ENCODE measurements at regions not wholly inside any gene's neighbourhood (a gene's known extent, or its start where the extent isn't known, plus 50 kb on each side); places are given as distances from the start of the nearest gene placed in this dataset.
"Not testable (repeated sequence)": the region's sequence is repeated elsewhere in the genome, so short reads cannot be mapped to it uniquely, and the experiment has no call there.

DNA sequence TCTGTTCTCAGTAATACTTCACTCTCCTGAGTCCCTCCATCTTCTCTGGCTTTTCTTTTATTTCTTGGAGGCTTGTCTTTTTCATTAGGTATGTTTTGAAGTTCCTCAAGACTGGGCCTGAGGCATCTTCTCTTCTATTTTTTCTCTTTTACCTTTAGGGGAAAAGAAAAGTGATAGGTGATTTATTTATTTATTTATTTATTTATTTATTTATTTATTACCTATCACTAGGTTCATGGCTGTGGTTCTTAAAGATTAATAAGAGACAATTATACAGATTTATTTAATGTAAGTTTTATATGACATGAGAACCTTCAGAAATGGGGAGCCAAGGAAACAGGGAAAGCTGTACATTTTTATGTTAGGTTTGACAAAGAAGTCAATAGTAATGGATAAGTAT, 330.3 kb upstream of the RBMS3 start:
- no peak for DNase-seq (ENCODE audit: low read depth)

DNA sequence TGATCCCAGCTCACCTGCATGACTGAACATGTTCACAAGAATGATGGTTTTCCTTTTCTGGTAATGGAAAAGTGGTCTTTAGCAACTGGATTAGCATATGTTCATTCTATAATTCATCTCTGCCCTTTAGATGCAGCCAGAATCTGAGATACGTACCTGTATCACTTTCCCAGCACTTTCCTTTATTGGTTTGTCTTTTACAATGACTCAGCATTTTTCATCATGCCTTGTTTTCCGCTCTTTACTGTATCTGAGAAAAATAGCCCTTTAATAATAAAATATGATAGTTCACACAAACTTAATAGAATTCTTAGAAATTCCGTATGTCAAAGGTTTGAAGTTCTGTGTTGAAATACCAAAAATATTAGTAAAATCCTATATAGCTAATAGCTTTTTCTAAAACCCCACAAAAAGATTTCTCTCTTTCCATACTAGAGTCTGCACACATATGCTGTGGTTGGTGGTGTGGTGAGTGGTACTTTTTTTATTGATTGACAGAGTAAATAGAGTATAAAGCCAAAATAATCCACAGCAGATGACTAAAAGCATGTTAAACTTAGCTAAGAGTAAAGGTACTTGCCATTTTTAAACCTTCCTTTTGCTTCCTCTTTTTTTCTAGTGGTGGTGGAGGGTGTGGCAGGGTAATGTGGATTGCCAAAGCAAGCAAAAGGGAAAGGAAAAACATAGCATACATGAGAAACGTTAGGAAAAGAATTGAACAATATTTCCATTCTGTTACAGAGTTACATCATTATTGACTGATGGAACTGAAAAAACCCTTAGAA, 328.9 kb upstream of the RBMS3 start:
- DNase-seq (ENCODE audit: low read depth): no peak

DNA sequence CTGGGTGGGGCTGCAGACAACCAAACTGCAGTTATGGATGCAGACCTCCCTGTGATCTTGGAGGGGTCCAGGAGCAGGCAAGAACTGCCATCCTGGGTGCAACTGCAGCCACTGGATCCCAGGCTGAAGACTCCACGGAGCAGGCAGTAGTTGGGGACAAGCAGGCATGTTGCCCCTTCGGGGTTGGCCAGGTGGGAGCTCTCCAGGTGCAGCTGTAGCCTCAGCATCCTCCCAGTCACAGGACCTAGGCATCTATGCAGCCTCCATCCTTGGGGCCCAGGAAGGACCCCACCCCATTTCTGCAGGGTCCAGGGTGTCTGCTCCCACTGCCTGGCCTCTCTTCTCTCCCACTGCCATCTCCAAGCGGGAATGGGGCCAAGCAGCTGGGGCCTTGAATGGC, 322.2 kb upstream of the RBMS3 start:
- DNase-seq (ENCODE audit: low read depth): no peak

DNA sequence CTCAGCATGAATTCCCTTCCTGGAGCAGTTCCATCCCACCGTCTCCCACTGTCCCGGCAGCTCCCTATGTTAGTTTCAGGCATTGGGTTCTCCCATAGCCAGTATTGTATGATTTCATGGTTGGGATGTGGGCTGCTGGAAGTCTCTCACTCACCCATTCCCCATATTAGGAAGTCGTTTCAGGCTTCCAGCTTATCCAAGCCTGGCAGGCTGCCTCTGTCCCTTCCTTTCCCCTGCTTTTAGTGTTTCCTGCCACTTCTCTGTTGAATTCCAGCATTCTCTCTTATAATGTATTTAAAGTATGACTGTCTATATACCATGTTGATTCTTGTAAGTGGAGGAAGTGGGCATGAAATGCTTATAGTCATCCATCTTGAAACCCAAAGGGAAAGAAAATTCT, 309.7 kb upstream of the RBMS3 start:
- DNase-seq (ENCODE audit: low read depth): no peak

DNA sequence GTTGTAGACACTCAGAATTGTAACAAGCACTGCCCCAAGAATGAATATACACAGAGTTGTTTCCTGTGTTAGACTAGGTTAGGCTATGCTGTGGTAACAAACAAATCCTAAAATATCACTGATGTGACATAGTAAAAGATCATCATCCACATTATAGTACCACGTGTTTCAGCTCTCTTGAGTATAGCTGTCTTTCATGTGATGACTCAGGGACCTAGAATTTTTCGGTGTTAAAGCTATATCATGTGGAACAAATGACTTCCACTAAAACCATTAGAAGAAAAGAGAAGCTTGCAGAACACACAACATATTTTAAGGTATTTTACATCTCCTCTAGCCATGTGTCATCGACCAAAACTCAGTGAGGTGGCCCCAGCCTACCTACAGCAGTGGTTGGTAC, 307.9 kb upstream of the RBMS3 start:
- no peak for DNase-seq (ENCODE audit: low read depth)

DNA sequence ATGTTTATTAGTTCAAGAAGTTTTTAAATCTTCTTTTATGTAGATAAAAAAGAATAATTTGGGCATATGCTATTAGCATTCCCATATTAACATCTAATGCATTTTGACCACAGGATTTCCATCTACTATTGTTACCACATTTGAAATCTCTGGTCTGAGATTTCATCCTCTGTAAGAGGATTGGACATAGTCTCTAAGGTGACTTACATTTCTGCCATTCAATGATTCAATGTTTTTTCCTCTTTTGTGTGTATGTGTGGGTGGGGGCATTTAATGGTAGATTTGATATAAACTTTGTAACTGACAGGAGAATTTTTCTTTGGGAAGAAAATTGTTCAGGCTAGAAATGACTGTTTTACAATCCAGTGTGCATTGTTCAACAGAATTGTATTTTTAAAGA, 307.3 kb upstream of the RBMS3 start:
- DNase-seq (ENCODE audit: low read depth): no peak

DNA sequence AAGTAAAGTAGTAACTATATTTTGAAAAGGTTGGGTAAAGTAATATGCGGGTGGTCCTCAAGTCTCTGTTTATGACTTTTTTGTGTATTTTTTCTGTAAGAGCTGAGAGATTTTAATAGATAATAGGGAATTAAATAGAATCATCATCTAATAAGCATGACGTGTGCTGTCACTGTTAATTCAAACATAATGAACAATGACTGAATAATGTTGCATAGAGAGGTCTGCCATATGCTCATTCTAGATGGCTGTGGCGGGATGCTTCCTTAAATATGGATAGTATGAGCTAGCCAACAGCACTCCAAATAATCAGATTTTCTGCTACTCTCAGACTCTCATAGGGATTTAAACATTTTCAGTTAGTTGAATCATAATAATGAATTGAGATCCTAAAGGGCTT, 302.8 kb upstream of the RBMS3 start:
- DNase-seq (ENCODE audit: low read depth): no peak

DNA sequence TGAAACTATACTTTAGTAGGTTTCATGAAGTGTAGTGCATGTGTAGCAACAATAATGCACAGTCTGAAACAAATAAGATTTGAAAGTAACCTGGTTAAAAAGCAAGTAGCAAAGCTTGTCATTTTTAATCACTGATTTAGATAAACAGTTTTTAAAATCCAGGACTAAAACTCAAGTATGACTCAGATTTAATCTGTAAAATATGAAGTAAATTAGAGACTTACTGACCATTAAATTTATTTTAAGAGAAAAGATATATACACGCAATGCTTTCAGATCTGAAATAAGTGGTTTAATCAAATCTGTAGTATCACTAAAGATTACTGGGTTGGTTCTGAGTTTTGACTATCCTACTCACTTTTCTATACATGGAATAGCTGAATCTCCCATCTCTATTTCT, 300.7 kb upstream of the RBMS3 start:
- DNase-seq (ENCODE audit: low read depth): no peak

DNA sequence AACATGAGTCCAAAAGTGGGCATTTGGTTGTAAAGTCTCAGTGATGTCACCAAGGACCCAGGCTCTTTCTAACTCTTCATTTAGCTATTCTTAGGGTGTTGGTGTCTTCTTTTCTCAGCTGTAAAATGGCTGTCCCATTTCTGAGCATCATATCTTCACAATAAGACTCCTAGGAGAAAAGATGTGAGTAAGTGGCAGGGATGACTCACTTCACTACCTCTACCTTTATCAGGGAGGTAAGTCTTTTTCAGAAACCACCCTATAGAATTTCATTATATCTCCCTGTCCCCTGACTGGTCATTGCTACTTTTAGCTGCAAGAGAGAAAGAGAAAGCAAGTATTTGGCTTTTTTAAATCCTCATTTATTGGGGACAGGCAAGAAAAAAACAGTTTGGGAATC, 300.2 kb upstream of the RBMS3 start:
- DNase-seq (ENCODE audit: low read depth): no peak

DNA sequence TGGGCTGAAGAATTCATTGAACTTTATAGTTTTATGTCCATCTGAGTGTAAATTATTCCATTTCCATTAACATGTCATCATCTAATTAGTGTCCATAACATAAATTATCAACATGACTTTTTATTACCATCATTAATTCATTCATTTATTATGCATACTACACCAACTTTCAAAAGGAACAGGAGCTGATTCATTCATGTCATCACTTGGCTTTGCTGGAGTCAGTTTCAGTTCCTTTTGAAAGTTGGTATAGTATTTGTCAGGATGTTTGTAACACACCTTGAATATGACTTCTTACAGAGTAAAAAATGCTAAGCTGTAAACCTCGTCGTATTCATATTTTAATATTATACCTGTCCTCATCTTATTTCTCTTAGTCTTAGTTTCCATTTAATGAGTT, 298.0 kb upstream of the RBMS3 start:
- no peak for DNase-seq (ENCODE audit: low read depth)

DNA sequence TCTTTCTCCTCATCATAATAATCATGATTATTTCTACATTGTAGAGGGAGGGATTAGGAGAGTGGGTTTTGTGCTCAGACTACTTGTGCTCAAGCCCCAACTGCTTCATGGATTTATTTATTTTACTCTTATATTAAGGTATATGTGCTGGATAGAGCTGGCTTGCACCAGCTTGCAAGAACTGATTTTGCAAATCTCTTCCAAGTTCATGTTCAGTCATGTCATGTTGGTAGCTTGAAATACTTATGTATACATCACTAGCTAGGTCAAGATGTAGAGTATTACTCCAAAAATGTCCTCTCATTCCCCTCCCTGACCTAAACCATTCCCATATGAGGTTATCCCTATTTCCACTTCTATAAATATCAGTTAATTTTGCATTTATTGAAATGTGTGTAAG, 293.9 kb upstream of the RBMS3 start:
- no peak for DNase-seq (ENCODE audit: low read depth)

DNA sequence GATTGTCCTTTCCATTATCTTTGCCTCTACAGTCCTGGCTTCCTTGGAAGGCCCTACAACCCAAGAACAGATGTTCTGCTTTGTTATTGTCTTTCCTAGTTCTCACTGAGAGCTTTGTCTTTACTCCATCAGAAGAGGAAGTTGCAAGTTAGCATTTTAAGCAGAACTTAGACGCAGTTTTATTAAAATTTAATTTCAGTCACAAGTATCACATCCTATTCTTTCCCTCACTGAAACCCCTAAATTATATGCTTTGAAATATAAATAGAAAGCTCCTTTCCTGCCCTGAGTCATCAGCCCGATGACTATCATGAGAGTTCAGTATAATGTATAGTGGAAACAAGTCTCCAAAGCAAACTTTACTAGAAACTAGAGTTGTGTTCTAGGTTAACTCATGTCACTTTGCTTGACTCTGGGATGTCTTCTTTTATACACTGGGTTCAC, 291.2 kb upstream of the RBMS3 start:
- no peak for DNase-seq (ENCODE audit: low read depth)

DNA sequence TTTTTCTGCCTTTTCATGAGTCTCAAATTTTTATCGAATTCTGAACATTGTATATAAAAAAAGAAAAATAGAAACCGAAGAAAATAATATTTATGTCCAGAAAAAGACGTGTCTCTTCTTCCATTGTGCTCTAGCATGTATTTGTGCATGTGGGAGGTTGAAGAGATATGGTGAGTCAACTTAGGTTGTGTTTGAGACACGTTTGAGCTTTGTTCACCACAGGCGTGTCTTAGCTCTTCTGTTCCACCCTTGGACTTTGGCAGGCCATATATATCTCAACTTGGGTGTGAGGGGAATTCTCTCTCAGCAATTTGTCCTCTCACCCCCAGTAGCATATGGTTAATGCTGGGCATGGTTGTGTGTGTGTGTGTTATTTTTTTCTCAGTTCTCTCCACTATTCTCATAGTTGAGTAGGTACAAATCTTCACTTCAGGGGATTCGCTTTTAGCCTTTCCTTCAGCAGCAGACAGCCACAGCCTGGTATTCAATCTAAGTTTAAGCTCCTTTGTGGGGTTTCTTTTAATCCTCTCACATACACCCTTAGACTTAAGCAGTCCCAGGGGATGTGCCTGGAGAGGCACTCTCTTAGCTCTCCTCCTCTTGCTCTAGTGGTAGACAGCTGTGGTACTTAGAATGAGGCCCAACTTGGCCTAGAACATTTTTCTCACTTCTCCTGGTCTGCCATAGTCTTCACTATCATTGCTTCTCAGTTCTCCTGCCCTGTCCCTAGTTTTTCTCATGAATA, 286.5 kb upstream of the RBMS3 start:
- no peak for DNase-seq (ENCODE audit: low read depth)

DNA sequence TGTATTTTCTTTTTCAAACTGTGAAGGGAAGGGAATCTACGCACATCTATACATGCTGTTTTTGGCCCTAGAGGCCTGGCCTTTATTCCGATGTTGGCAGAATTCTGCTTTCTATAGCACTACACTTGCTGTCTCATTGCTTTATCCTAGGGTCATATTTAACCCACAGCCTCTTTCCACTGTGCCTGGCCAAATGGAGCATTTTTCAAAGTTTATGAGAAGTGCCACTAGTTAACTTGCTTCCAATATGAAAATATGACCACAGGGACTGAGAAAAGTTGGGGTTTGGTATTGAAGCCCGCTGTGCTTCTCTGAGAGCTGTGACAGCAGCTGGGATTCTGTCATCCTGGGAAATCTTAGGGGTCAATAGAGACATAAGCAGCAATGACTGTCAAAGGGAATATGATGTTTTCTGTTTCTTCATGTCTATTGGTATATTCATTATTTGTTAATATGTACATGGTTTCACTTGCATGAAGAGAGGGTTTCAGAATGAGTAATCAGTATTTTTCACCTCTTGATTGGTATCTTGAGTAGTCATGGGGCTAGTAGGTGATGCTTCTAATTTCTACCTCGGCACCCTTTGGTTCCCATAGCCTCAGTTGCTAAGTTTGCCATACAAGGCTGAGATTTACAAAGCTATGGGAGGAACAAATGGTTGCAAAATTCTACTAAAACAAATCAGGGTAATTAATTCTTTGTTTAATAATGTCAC, 275.8 kb upstream of the RBMS3 start:
- no peak for DNase-seq (ENCODE audit: low read depth)

DNA sequence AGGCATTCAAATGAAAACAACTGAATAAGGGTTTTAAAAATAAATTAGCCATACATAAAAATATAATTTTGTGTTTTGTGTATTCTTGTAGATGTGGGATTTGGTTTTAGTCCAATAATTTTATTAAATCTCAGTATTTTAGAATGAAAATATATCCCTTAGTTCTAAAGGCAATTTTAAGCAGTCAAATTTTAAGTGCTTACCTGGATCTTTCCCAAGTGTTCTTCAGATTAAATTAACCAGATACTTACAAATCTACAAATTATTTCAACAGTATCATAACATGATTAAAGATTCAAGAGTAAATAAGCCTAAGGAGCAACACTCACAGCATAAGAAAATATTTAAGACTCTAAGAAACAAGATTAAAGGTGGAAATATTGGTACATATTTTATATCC, 275.0 kb upstream of the RBMS3 start:
- DNase-seq (ENCODE audit: low read depth): no peak

DNA sequence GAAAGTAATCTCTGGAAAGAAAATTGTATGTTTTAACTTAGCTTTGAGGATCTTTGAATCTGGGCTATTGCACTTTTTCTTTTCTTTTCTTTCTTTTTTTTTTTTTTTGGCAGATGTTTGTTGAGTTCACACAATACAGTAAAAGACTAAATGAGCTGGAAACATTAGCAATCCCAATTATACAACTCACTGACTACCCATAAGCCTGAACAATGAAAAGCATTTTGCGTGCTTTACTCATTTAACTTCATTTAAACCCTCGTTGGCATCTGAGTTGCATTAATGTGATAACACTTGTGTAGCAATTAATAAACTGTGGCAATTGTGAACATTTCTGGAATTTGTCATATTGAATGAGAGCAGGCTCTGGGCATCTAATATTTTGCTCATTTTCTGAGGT, 269.4 kb upstream of the RBMS3 start:
- DNase-seq (ENCODE audit: low read depth): no peak

DNA sequence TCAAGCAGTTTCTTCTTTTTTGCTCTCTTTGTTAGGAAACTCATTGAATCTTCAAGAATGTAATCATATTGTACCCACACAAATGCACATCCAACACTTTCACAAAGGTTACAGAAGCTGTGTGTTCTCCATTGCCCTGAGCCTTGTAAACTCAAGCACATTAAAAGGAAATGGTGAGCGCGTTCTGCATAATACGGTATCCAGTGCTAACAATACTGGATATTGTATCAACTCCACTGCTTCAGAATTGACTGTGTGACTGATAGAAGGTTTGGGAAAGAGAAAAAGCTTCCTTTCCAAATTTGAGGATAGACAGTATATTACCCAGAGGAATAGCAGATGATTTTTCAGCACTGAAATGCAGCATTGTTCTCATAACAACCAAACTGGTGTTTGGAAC, 268.9 kb upstream of the RBMS3 start:
- DNase-seq (ENCODE audit: low read depth): no peak

DNA sequence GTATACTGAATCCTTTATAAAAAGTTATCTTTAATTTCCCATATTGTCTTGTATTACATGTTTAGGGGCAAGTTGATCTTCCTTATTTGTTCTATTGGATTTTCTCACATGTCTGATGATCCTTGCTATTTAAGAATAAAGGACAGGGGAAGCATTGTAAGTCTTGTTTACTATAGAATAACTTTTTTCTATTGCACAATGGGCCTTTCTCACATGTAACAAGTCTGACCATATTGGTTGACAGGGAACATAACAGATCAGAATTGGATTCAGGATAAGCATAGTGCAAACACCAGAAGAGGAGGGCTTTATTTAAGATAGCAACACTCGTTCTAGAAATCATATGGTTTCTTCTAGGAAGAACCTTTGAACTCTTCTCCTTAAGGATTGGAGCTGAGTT, 257.9 kb upstream of the RBMS3 start:
- no peak for DNase-seq (ENCODE audit: low read depth)

DNA sequence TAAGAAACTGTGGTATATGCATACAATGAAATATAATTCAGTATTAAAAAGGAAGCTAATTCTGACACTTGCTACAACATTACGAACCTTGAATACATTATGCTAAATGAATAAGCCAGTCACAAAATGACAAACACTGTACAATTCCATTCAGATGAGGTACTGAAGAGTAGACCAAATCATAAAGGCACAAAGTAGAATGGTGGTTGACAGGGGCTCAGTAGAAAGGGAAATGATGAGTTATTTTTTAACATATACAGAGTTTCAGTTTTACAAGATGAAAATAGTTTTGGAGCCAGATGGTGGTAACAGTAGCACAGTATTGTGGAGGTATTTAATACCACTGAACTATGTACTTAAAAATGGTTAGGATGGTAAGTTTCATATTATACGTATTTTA, 254.6 kb upstream of the RBMS3 start:
- no peak for DNase-seq (ENCODE audit: low read depth)

DNA sequence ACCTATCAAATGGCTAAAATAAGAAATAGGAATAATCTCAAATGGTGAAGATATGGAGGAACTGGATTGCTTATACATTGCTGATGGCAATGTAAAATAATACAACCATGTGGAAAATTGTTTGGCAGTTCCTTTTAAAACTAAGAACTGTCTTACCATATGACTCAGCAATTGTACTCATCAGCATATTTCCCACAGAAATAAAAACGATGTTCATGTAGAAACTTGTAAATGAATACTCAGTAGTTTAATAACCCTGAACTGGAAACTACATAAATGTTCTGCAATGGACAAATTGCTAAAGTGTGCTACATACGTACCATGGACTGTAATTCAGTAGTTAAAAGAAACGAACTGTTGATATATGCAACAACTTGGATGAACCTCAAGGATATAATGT, 253.9 kb upstream of the RBMS3 start:
- DNase-seq (ENCODE audit: low read depth): no peak

DNA sequence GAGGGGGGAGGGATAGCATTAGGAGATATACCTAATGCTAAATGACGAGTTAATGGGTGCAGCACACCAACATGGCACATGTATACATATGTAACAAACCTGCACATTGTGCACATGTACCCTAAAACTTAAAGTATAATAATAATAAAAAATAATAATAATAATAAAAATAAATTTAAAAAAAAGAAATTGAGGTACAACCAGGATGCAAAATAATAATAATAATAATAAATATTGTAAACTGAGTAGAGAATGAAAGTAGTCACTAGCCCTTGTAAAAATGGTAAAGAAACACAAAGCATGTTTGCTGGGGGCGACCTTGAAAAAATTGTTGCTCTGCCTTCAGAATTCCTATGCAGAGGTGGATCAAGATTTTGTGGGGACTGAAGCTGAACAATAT, 249.7 kb upstream of the RBMS3 start:
- not testable (repeated sequence) for DNase-seq (ENCODE audit: low read depth)

DNA sequence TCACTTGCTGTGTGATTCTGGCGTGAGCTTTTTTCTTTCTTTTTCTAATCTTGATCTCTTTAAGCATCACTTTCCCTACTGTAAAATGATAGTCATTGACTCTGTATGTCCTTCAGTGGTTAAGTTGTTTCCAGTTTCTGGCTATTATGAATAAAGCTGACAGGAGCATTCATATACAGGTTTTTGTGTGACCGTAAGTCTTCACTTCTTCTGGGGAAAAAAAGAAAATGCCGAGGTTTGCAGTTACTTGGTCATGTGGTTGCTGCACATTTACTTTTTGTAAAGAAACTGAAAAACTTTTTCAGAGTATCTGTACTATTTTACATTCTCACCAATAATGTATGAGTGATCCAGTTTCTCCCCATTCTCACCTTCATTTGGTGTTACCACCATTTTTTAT, 247.4 kb upstream of the RBMS3 start:
- no peak for DNase-seq (ENCODE audit: low read depth)

DNA sequence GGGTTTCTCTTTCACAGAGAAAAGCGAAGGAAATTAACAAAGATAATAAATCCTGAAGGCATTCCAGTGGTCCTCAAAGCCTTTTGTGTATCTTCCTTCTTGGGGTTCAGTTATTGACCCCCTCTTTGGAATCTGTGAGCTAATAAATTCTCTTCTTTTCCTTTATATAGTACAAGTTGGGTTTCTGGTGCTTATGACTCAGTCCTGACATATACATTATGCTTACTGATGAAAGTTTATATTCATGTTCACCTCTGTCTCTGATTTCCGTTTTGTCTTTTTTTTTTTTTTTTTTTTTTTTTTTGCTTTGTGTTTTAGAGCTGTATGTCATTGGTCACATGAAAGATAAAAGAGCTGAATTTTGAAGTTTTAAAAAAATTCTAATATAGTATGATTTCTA, 230.7 kb upstream of the RBMS3 start:
- DNase-seq (ENCODE audit: low read depth): no peak
